GM13976 (cell line): ENCODE measurements at regions not wholly inside any gene's neighbourhood (a gene's known extent, or its start where the extent isn't known, plus 50 kb on each side); places are given as distances from the start of the nearest gene placed in this dataset.

Experiments
- DNase-seq: peaks from one replicate; pipeline ENCODE4 v3.0.0; 2012; ENCODE audit warnings: low spot score
- in situ Hi-C: fragments of 300-500 bp; cut with MboI; formaldehyde crosslinking; loops from one replicate; pipeline ENCODE4 v1.12.0; 2022; ENCODE audit warnings: low sequenced_read_pairs, mixed read lengths, inconsistent platforms; ENCODE audit not compliant: unreplicated experiment
- TF ChIP-seq, protein P1 (sequence below): IDR thresholded peaks from 2 replicates; pipeline ENCODE4 v1.5.1; 2012; ENCODE audit warnings: borderline replicate concordance, mild to moderate bottlenecking; ENCODE audit not compliant: insufficient read depth; ENCODE audit errors: extremely low read depth, missing control alignments, control extremely low read depth

DNA sequence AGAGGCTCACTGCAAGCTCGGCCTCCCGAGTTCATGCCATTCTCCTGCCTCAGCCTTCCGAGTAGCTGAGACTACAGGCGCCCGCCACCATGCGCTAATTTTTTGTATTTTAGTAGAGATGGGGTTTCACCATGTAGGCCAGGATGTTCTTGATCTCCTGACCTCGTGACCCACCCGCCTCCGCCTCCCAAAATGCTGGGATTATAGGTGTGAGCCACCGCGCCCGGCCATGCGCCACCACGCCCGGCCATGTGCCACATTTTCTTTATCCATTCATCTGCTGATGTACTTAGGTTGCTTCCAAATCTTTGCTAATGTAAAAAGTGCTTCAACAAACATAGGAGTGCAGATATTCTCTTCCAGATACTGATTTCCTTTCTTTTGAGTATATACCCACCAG is 408.6 kb downstream of the CAAP1 start:
- no peak for DNase-seq
- TF ChIP-seq, protein P1, sequence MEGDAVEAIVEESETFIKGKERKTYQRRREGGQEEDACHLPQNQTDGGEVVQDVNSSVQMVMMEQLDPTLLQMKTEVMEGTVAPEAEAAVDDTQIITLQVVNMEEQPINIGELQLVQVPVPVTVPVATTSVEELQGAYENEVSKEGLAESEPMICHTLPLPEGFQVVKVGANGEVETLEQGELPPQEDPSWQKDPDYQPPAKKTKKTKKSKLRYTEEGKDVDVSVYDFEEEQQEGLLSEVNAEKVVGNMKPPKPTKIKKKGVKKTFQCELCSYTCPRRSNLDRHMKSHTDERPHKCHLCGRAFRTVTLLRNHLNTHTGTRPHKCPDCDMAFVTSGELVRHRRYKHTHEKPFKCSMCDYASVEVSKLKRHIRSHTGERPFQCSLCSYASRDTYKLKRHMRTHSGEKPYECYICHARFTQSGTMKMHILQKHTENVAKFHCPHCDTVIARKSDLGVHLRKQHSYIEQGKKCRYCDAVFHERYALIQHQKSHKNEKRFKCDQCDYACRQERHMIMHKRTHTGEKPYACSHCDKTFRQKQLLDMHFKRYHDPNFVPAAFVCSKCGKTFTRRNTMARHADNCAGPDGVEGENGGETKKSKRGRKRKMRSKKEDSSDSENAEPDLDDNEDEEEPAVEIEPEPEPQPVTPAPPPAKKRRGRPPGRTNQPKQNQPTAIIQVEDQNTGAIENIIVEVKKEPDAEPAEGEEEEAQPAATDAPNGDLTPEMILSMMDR = no peak
- in situ Hi-C loops = no loop called here

- DNase-seq = no peak
- in situ Hi-C loops = no loop called here
- TF ChIP-seq, protein P1 = no peak
These were observed 414.6 kb downstream of the CAAP1 start for GRCh38 chr9:26477963-26478362.

DNA sequence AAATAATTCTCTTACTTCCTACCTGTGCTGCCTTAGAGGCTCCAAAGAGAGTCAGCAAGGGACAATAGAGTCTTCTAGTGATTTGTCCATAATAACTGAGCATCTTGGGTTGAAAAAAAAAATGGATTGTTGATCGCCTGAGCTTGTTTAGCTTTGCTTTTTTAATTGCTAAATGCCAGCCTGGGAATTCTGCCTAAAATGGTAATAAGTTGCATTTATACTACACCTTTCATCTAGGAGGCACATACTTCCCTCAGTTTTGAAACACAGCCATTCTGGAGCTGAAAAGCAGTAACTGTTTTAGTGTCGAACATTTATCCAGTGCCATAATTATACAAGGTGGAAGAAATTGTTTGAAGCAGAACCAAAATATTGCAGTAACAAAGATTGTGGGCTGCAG is 421.3 kb downstream of the CAAP1 start:
- in situ Hi-C loops = no loop called here
- DNase-seq = no peak
- TF ChIP-seq, protein P1 = no peak

DNA sequence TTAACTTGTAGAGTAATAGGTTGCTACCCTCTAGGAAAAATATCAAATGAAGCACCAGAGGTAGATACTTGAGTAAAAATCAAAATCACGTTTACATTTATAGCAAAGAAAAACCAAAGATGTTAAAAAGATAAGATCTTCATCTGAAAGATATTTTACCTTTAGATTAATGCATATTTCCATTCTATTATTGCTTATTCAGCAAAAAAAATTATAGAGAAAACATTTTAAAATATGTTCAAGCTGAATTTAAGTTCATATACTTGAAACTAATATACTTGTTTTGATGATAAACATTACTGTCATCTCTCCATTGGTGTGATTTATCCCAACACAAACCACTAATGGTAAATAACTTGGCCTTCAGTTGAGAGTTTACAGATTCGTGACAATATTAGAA is 422.3 kb downstream of the CAAP1 start:
- DNase-seq = no peak
- TF ChIP-seq, protein P1 = no peak
- in situ Hi-C loops = no loop called here

DNA sequence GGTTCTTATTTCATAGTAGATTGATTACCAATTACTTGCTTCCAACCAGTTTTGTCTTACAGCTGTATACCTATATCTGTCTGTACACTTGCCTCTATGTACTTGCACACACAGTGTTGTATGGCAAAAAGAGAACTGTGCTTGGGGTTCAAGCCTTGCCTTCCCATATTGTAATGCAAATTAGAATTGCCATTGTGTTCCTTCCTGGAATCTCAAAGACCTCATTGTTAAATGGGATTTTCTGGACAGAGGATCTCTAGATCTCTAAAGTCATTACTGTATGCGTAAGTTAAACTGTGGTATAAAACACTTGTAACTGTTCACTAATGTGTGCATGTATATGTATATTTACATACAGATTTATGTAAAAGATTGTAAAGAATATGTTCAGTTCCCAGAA is 428.8 kb downstream of the CAAP1 start:
- DNase-seq = no peak
- TF ChIP-seq, protein P1 = no peak
- in situ Hi-C loops = no loop called here

- TF ChIP-seq, protein P1 = no peak
- in situ Hi-C loops = no loop called here
- DNase-seq = no peak
These were observed 429.9 kb downstream of the CAAP1 start for GRCh38 chr9:26462751-26463150.

DNA sequence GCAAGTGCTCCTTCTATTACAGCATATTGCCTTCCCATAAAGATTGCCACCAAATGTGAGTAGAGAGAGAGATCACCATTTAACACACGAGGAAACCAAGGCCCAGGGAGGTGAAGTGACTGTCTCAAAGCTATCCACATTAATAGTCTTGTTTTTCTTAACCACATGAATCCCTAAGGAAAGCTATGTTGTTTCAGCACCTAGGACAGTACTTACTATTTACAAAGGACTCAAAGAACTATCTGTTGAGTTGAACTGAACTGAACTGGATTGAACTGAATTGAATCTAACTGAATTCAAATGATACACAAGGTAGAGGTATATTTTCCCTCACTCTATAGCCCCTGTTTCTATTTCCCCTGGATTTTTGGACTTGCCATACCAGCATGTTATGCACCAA is 430.4 kb downstream of the CAAP1 start:
- no peak for DNase-seq
- in situ Hi-C loops = no loop called here
- TF ChIP-seq, protein P1 = no peak
